Panc1 (cell line): ENCODE measurements at regions not wholly inside any gene's neighbourhood (a gene's known extent, or its start where the extent isn't known, plus 50 kb on each side); places are given as distances from the start of the nearest gene placed in this dataset.

Experiments used
- ATAC-seq: fragments of 200-7000 bp; cut with Tn5 transposase; 2 replicates; pipeline ENCODE4 v1.9.1; 2020; ENCODE audit warnings: mild to moderate bottlenecking, moderate library complexity
- BruUV-seq: library from RNA; stranded (reverse); fragments of 400-500 nt; replicated peaks from 2 replicates; lab custom pipeline; 2021; lab: Mats Ljungman, UMichigan
- CTCF ChIA-PET: fragments of 300-600 bp; sonication (Branson Sonifier 250); formaldehyde crosslinking; loops from one replicate; lab custom pipeline; 2022; ENCODE audit warnings: antibody characterized with exemption; lab: Charles Lee
- POLR2A ChIA-PET: fragments of 300-600 bp; sonication (Branson Sonifier 250); formaldehyde crosslinking; loops from one replicate; lab custom pipeline; 2022; ENCODE audit warnings: antibody characterized with exemption; lab: Charles Lee
- DNase-seq: peaks from one replicate; pipeline ENCODE4 v3.0.0-alpha.2; 2010; ENCODE audit warnings: low read depth, low spot score
- H3K27ac ChIP-seq: 2 replicates; pipeline ENCODE4 v1.5.1; 2011; ENCODE audit warnings: mild to moderate bottlenecking, low read length, inconsistent platforms
- H3K27me3 ChIP-seq: fragments of 200-500 bp; sonication (Bioruptor generic); 2 replicates; pipeline ENCODE4 v1.6.0; 2014; ENCODE audit warnings: low read length, inconsistent platforms; ENCODE audit not compliant: control insufficient read depth, insufficient read depth
- H3K36me3 ChIP-seq: fragments of 200-500 bp; sonication (Bioruptor generic); 2 replicates; pipeline ENCODE4 v1.5.1; 2014; ENCODE audit warnings: inconsistent platforms, mild to moderate bottlenecking, low read length, moderate library complexity; ENCODE audit not compliant: control insufficient read depth, insufficient read depth
- H3K4me1 ChIP-seq: 2 replicates; pipeline ENCODE4 v1.5.1; 2011; ENCODE audit warnings: inconsistent platforms, mild to moderate bottlenecking, low read length, moderate library complexity; ENCODE audit not compliant: control insufficient read depth, insufficient read depth
- H3K4me3 ChIP-seq, 2 experiments: 2 replicates each; pipeline ENCODE4 v1.5.1; 2011 to 2012; ENCODE audit warnings: low read depth in 2 of 2, low read length in 2 of 2, mild to moderate bottlenecking in 2 of 2, inconsistent platforms in 1 of 2, moderate library complexity in 1 of 2
- H3K9me3 ChIP-seq: fragments of 200-500 bp; sonication (Bioruptor generic); 2 replicates; pipeline ENCODE4 v1.5.1; 2014; ENCODE audit warnings: low read depth, mild to moderate bottlenecking, inconsistent platforms, low read length, moderate library complexity; ENCODE audit not compliant: control insufficient read depth, insufficient read depth
- CTCF ChIP-seq: fragments of 450-650 bp; IDR thresholded peaks from 2 replicates; pipeline ENCODE4 v1.5.1; 2017; ENCODE audit warnings: mild to moderate bottlenecking
- POLR2AphosphoS5 ChIP-seq: IDR thresholded peaks from 2 replicates; pipeline ENCODE4 v1.6.1; 2012; ENCODE audit warnings: mild to moderate bottlenecking, low read depth, low read length, moderate library complexity
- REST ChIP-seq, 2 experiments: IDR thresholded peaks; 2 replicates each; pipeline ENCODE4 v1.6.1; 2011 to 2012; ENCODE audit warnings: low read depth in 2 of 2, control low read depth in 1 of 2, low read length in 1 of 2, mild to moderate bottlenecking in 1 of 2, moderate library complexity in 1 of 2; ENCODE audit not compliant: insufficient read depth in 1 of 2
- SIN3A ChIP-seq: IDR thresholded peaks from 2 replicates; pipeline ENCODE4 v1.6.1; 2012; ENCODE audit warnings: low read depth, mild to moderate bottlenecking, low read length, moderate library complexity, borderline replicate concordance; ENCODE audit not compliant: insufficient read depth
- TCF7L2 ChIP-seq: IDR thresholded peaks from 2 replicates; pipeline ENCODE4 v1.6.1; 2011; ENCODE audit warnings: mild to moderate bottlenecking, low read depth, low read length, inconsistent platforms
- in situ Hi-C: cut with HindIII; loops from 2 replicates; pipeline ENCODE4 v1.10.0; 2016; ENCODE audit warnings: low sequenced_read_pairs, low pct_unique_long_range_greater_than_20kb
- intact Hi-C: fragments of 100-400 bp; cut with micrococcal nuclease; formaldehyde crosslinking; loops from one replicate; pipeline ENCODE4 v1.10.0; 2022; ENCODE audit not compliant: unreplicated experiment

- ATAC-seq = no peak
- intact Hi-C loops (no loop called here), in situ Hi-C loops (no loop called here)
- Histone ChIP-seq H3K4me1 (no peaks in the 10 kb centered on the region), H3K9me3 (no peaks in the 10 kb centered on the region), H3K27me3 (no peaks in the 10 kb centered on the region; the same call in 1 of the 2 replicates), H3K36me3 (no peaks in the 10 kb centered on the region), H3K27ac (no peak overlapping the region), H3K4me3 (no peak overlapping the region)
- TF ChIP-seq CTCF (no peak), REST (IDR thresholded peaks at IDR 0.05; ENCODE audit: insufficient read depth in 1 of 2, low read depth in 2 of 2, low read length in 1 of 2) (no peak), SIN3A (no peak), TCF7L2 (no peak), POLR2AphosphoS5 (no peak)
- no peak for DNase-seq
- ChIA-PET CTCF (no interaction called here), POLR2A (no interaction called here)
- BruUV-seq = no TSS peak
These were observed 57.2 kb upstream of the BET1 start for GRCh38 chr7:94061326-94061725.

- no peaks in the 10 kb centered on the region for H3K9me3 ChIP-seq
- H3K27me3 ChIP-seq = no peaks in the 10 kb centered on the region; the same call in 1 of the 2 replicates
- H3K4me1 ChIP-seq = no peaks in the 10 kb centered on the region
- no TSS peak for BruUV-seq
- intact Hi-C loops = no loop called here
- no peaks in the 10 kb centered on the region for H3K36me3 ChIP-seq
- POLR2A ChIA-PET = no interaction called here
- CTCF ChIA-PET = interaction anchor here (0.6 kb wide), 1 partner anchor 398 kb away, joined by 3 read pairs; no protein-coding TSS in a partner anchor
- TF ChIP-seq REST (IDR thresholded peaks at IDR 0.05; ENCODE audit: insufficient read depth in 1 of 2, low read depth in 2 of 2, low read length in 1 of 2) (no peak), POLR2AphosphoS5 (no peak), SIN3A (no peak)
- no peak overlapping the region for H3K27ac ChIP-seq
- no peak overlapping the region for H3K4me3 ChIP-seq
- ATAC-seq (no peak), DNase-seq (no peak)
- in situ Hi-C loops = no loop called here
These were observed 58.2 kb upstream of the BET1 start for GRCh38 chr7:94062372-94062771.
